ENCODE measurements at regions not wholly inside any gene's neighbourhood (a gene's known extent, or its start where the extent isn't known, plus 50 kb on each side); places are given as distances from the start of the nearest gene placed in this dataset.
A peak's percentile ranks its signal among the peaks of the same experiment; 100 is the strongest.

GRCh38 chr2:116645155-116645554 is 1169.3 kb upstream of the DDX18 start:
- DNase-seq (ENCODE audit: low read depth, low spot score) = no peak
- in situ Hi-C loops (cut with HindIII; ENCODE audit: low sequenced_read_pairs) = no loop called here
- TF ChIP-seq CTCF (IDR thresholded peaks at IDR 0.05; ENCODE audit: low read depth, low read length) = no peak
- H3K4me3 ChIP-seq (ENCODE audit: low read depth, low read length) = no peak overlapping the region

GRCh38 chr2:116668691-116669090 is 1145.8 kb upstream of the DDX18 start:
- DNase-seq (ENCODE audit: low read depth, low spot score) = peak; percentile 3
- TF ChIP-seq CTCF (IDR thresholded peaks at IDR 0.05; ENCODE audit: low read depth, low read length) = no peak
- no peak overlapping the region for H3K4me3 ChIP-seq (ENCODE audit: low read depth, low read length)
- in situ Hi-C loops (cut with HindIII; ENCODE audit: low sequenced_read_pairs) = no loop called here

- peak; percentile 12 for DNase-seq (ENCODE audit: low read depth, low spot score)
- no peak for TF ChIP-seq CTCF (IDR thresholded peaks at IDR 0.05; ENCODE audit: low read depth, low read length)
- in situ Hi-C loops (cut with HindIII; ENCODE audit: low sequenced_read_pairs) = no loop called here
- H3K4me3 ChIP-seq (ENCODE audit: low read depth, low read length) = no peak overlapping the region
Measured at GRCh38 chr2:116669782-116670181, 1144.7 kb upstream of the DDX18 start.

GRCh38 chr2:116674188-116674587 is 1140.3 kb upstream of the DDX18 start:
- H3K4me3 ChIP-seq (ENCODE audit: low read depth, low read length) = no peak overlapping the region
- no peak for TF ChIP-seq CTCF (IDR thresholded peaks at IDR 0.05; ENCODE audit: low read depth, low read length)

GRCh38 chr2:116676776-116677175 is 1137.7 kb upstream of the DDX18 start:
- H3K4me3 ChIP-seq (ENCODE audit: low read depth, low read length) = no peak overlapping the region
- in situ Hi-C loops (cut with HindIII; ENCODE audit: low sequenced_read_pairs) = no loop called here
- no peak for DNase-seq (ENCODE audit: low read depth, low spot score)
- no peak for TF ChIP-seq CTCF (IDR thresholded peaks at IDR 0.05; ENCODE audit: low read depth, low read length)

More at GRCh38 chr2:116674188-116674587, 1140.3 kb upstream of the DDX18 start:
- in situ Hi-C loops (cut with HindIII; ENCODE audit: low sequenced_read_pairs) = no loop called here
- no peak for DNase-seq (ENCODE audit: low read depth, low spot score)

GRCh38 chr2:116680256-116680936 is 1134.1 kb upstream of the DDX18 start:
- in situ Hi-C loops (cut with HindIII; ENCODE audit: low sequenced_read_pairs) = no loop called here
- DNase-seq (ENCODE audit: low read depth, low spot score) = no peak
- TF ChIP-seq CTCF (IDR thresholded peaks at IDR 0.05; ENCODE audit: low read depth, low read length) = no peak
- H3K4me3 ChIP-seq (ENCODE audit: low read depth, low read length) = no peak overlapping the region
